Endothelial cell of umbilical vein (primary cell): ENCODE measurements at regions not wholly inside any gene's neighbourhood (a gene's known extent, or its start where the extent isn't known, plus 50 kb on each side); places are given as distances from the start of the nearest gene placed in this dataset.

ENCODE experiments used
- EZH2 ChIP-seq: IDR thresholded peaks from 2 replicates; pipeline ENCODE4 v1.6.1; 2012; ENCODE audit warnings: borderline replicate concordance, low read depth, mild to moderate bottlenecking, moderate library complexity, low read length, inconsistent platforms; ENCODE audit not compliant: severe bottlenecking
- JUN ChIP-seq: IDR thresholded peaks from 2 replicates; pipeline ENCODE4 v1.6.1; 2011; ENCODE audit warnings: borderline replicate concordance, low read depth; ENCODE audit not compliant: insufficient read length, insufficient read depth
- MYC ChIP-seq: IDR thresholded peaks from one replicate; pipeline ENCODE4 v1.6.1; 2011; ENCODE audit warnings: mild to moderate bottlenecking, low read depth, low read length
- POLR2A ChIP-seq: IDR thresholded peaks from 2 replicates; pipeline ENCODE4 v1.6.1; 2012; ENCODE audit warnings: low read depth, mild to moderate bottlenecking, control low read depth, low read length
- POLR2AphosphoS5 ChIP-seq: IDR thresholded peaks from 2 replicates; pipeline ENCODE4 v1.6.1; 2012; ENCODE audit warnings: low read depth, mild to moderate bottlenecking, control low read depth, low read length, moderate library complexity; ENCODE audit not compliant: insufficient read depth
- TF ChIP-seq, protein P1 (sequence below), 2 donors: IDR thresholded peaks; 1 replicate in 1 of 2; 2 replicates in 1 of 2; pipeline ENCODE4 v1.5.1; 2011; ENCODE audit warnings: low read length in 2 of 2, mild to moderate bottlenecking in 2 of 2, moderate library complexity in 2 of 2, control low read depth in 1 of 2, inconsistent platforms in 1 of 2, low read depth in 1 of 2; ENCODE audit not compliant: insufficient read depth in 1 of 2; ENCODE audit errors: extremely low read depth in 1 of 2
- TF ChIP-seq, protein P2 (sequence below): IDR thresholded peaks from 2 replicates; pipeline ENCODE4 v1.6.1; 2011; ENCODE audit not compliant: insufficient read depth, insufficient read length

DNA sequence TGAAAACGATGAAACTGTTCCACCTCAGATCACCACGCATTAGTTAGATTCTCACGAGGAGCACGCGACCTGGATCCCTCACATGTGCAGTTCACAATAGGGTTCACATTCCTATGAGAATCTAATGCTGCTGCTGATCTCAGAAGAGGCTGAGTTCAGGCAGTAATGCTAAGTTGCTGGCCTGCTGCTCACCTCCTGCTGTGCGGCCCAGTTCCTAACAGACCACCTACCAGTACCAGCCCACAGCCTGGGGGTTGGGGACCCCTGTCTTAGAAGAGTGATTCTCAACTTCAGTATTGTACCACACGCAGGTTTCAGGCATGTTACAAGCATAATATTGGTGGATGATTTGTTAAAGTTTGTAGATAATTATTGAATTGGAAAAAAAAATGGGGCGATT is 182.7 kb downstream of the BLID start:
- TF ChIP-seq POLR2AphosphoS5 (no peak), EZH2 (no peak), POLR2A (no peak), MYC (no peak), JUN (no peak)
- TF ChIP-seq, protein P1, sequence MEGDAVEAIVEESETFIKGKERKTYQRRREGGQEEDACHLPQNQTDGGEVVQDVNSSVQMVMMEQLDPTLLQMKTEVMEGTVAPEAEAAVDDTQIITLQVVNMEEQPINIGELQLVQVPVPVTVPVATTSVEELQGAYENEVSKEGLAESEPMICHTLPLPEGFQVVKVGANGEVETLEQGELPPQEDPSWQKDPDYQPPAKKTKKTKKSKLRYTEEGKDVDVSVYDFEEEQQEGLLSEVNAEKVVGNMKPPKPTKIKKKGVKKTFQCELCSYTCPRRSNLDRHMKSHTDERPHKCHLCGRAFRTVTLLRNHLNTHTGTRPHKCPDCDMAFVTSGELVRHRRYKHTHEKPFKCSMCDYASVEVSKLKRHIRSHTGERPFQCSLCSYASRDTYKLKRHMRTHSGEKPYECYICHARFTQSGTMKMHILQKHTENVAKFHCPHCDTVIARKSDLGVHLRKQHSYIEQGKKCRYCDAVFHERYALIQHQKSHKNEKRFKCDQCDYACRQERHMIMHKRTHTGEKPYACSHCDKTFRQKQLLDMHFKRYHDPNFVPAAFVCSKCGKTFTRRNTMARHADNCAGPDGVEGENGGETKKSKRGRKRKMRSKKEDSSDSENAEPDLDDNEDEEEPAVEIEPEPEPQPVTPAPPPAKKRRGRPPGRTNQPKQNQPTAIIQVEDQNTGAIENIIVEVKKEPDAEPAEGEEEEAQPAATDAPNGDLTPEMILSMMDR (IDR thresholded peaks at IDR 0.05; ENCODE audit: extremely low read depth in 1 of 2, insufficient read depth in 1 of 2, low read depth in 1 of 2, low read length in 2 of 2): no peak
- TF ChIP-seq, protein P2, sequence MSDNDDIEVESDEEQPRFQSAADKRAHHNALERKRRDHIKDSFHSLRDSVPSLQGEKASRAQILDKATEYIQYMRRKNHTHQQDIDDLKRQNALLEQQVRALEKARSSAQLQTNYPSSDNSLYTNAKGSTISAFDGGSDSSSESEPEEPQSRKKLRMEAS: no peak
